Right atrium auricular region (tissue), 2 donors: ENCODE measurements at regions not wholly inside any gene's neighbourhood (a gene's known extent, or its start where the extent isn't known, plus 50 kb on each side); places are given as distances from the start of the nearest gene placed in this dataset.
"Not testable (repeated sequence)": the region's sequence is repeated elsewhere in the genome, so short reads cannot be mapped to it uniquely, and the experiment has no call there.

ENCODE experiments used
- DNase-seq: peaks from one replicate; pipeline ENCODE4 v3.0.0-alpha.2; 2019; ENCODE audit warnings: low spot score
- H3K27ac ChIP-seq, 2 donors: fragments of 200-600 bp; sonication (generic); 1 replicate in 1 of 2; 2 replicates in 1 of 2; pipeline ENCODE4 v1.5.1; 2016 to 2019
- H3K27me3 ChIP-seq, 2 donors: fragments of 200-600 bp; sonication (generic); one replicate each; pipeline versions ENCODE4 v1.5.1 to v1.6.0; 2017 to 2019
- H3K36me3 ChIP-seq: fragments of 200-600 bp; sonication (generic); one replicate; pipeline ENCODE4 v1.5.1; 2016
- H3K4me1 ChIP-seq, 2 donors: fragments of 200-600 bp; sonication (generic); one replicate each; pipeline versions ENCODE4 v1.5.1 to v1.6.0; 2017 to 2019
- H3K4me3 ChIP-seq, 2 donors: fragments of 200-600 bp; sonication (generic); 1 replicate in 1 of 2; 2 replicates in 1 of 2; pipeline ENCODE4 v1.5.1; 2017 to 2019; ENCODE audit warnings: mild to moderate bottlenecking in 1 of 2, moderate library complexity in 1 of 2
- H3K9me3 ChIP-seq, 2 donors: fragments of 200-600 bp; sonication (generic); one replicate each; pipeline ENCODE4 v1.5.1; 2019
- TF ChIP-seq, protein P1 (sequence below), 2 donors: fragments of 200-600 bp; sonication (generic); IDR thresholded peaks; one replicate each; pipeline ENCODE4 v1.5.1; 2019; ENCODE audit warnings: antibody characterized with exemption in 2 of 2

DNA sequence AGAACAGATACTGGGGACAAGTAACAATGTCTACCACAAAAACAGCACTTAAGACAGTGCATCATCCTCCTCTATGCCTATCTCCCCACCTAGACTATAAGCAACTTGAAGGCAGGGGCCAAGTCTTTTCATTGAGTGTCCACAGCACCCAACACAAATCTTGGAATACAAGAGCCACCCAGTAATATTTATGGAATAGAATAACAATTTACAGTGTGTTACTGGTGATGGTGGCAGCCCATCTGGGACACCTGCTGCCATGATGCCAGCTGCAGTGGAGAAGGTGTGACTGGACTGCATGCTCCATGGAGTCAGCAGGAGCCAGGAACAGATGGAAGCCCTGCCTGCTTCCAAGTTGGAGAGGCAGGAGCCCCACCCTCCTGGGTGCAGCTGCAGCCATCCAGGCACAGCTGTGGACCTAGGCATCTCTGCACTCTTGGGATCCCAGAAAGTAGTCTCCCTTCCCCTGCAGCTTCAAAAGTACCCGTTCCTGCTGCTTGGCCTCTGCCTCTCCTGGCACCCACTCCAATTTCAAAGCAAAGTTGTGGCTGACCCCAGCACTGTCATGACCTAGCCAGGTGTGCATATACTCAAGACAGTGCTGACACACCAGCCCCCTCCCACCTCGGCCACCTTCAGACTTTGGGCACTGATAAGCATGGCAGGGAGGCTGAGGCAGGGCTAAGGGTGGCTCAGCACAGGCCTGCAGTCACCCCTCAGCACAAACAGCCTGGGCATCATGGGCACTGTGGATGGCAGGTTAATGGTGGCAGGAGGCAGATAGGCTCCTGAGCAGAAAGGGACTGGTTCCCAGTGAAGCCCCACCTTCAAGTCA is 94.5 kb downstream of the TPRA1 start:
- DNase-seq = no peak
- Histone ChIP-seq H3K27me3 (no peaks in the 10 kb centered on the region), H3K27ac (no peak overlapping the region), H3K36me3 (no peaks in the 10 kb centered on the region), H3K4me1 (no peaks in the 10 kb centered on the region), H3K4me3 (no peak overlapping the region), H3K9me3 (peaks cover 0 to 16% of the 10 kb centered on the region in 2 donors)
- TF ChIP-seq, protein P1, sequence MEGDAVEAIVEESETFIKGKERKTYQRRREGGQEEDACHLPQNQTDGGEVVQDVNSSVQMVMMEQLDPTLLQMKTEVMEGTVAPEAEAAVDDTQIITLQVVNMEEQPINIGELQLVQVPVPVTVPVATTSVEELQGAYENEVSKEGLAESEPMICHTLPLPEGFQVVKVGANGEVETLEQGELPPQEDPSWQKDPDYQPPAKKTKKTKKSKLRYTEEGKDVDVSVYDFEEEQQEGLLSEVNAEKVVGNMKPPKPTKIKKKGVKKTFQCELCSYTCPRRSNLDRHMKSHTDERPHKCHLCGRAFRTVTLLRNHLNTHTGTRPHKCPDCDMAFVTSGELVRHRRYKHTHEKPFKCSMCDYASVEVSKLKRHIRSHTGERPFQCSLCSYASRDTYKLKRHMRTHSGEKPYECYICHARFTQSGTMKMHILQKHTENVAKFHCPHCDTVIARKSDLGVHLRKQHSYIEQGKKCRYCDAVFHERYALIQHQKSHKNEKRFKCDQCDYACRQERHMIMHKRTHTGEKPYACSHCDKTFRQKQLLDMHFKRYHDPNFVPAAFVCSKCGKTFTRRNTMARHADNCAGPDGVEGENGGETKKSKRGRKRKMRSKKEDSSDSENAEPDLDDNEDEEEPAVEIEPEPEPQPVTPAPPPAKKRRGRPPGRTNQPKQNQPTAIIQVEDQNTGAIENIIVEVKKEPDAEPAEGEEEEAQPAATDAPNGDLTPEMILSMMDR (IDR thresholded peaks at IDR 0.05) = no peak

DNA sequence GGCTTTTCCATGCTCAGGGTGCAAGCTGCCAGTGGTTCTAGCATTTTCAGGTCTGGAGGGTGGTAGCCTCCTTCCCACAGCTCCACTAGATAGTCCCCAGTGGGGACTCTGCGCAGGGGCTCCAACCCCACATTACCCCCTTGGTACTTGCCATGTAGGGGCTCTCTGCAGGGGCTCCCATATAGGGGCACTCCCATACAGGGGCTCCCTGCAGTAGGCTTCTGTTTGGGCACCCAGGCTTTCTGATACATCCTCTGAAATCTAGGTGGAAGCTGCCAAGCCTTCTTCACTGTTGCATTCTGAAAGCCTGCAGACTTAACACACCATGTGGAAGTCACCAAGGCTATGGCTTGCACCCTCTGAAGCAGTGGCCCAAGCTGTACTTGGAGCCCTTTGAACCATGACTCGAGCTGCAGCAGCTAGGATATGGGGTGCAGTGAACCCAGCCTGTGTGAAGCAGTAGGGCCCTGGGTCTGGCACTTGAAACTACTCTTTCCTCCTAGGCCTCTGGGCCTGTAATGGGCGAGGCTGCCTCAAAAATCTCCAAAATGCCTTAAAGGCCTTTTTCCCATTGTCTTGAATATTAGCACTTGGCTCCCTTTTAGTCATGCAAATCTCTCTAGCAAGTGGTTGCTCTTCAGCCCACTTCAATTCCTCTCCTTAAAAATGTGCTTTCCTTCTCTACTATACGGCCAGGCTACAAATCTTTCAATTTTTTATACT is 96.4 kb downstream of the TPRA1 start:
- Histone ChIP-seq H3K27me3 (no peaks in the 10 kb centered on the region), H3K9me3 (no peaks in the 10 kb centered on the region), H3K4me1 (no peaks in the 10 kb centered on the region), H3K4me3 (no peak overlapping the region), H3K27ac (no peak overlapping the region), H3K36me3 (no peaks in the 10 kb centered on the region)
- DNase-seq = no peak
- TF ChIP-seq, protein P1 (IDR thresholded peaks at IDR 0.05) = no peak

DNA sequence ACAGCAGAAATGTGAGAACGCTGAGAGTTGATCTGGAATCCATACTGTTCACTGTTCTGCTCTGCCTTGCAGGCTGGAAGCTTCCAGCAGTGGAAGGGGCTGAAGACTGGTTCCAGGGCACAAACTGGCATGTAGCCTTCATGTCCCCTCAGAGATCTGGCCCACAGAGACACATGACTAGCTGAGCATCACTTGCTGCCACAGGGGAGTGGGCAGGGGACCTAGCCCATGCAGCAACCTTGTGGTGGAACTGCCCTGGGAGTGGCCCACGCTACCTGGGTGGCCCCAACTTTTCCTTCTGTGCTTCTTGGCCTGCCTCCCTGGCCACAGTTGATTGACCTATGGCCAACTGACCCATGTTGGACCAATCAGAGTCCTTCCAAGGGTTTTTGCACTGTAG is 98.1 kb downstream of the TPRA1 start:
- Histone ChIP-seq H3K4me1 (no peaks in the 10 kb centered on the region), H3K27me3 (no peaks in the 10 kb centered on the region), H3K27ac (no peak overlapping the region), H3K36me3 (no peaks in the 10 kb centered on the region), H3K4me3 (no peak overlapping the region), H3K9me3 (no peaks in the 10 kb centered on the region)
- TF ChIP-seq, protein P1 (IDR thresholded peaks at IDR 0.05) = no peak
- peak; percentile 9 for DNase-seq

DNA sequence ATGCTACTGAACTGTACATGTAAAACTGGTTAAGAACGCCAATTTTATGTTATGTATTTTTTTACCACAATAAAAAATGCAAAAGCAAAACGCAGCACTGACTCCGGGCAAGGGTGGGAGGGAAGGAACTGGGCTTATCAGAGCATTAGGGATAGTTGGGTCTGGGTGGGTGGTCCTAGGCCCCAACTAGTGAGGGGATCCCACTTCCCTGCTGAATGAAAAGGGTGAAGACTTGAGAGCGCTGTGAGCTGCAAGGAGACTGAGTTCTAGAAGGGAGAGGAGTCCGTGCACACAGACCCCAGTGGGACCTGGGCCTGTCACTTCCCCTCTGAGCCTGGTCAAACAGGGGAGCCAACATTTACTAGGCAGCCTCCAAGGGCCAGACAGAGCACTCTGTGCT is 98.6 kb downstream of the TPRA1 start:
- Histone ChIP-seq H3K27me3 (no peaks in the 10 kb centered on the region), H3K27ac (no peak overlapping the region), H3K4me1 (no peaks in the 10 kb centered on the region), H3K4me3 (no peak overlapping the region), H3K36me3 (no peaks in the 10 kb centered on the region), H3K9me3 (no peaks in the 10 kb centered on the region)
- DNase-seq = peak; percentile 18
- TF ChIP-seq, protein P1 (IDR thresholded peaks at IDR 0.05) = no peak

DNA sequence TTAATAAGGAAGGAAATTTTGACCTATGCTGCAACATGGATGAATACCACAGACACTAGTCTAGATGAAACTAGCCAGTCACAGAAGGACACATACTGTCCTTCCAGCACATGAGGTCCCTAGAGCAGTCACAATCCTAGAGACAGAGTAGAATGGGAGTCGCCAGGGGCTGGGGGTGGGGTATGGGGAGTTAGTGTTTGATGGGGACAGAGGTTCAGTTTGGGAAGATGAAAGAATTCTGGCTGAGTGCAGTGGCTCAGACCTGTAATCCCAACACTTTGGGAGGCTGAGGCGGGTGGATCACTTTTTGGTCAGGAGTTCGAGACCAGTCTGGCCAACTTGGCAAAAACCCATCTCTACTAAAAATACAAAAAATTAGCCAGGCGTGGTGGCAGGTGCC is 99.2 kb downstream of the TPRA1 start:
- peak; percentile 34 for DNase-seq
- Histone ChIP-seq H3K9me3 (no peaks in the 10 kb centered on the region), H3K4me3 (no peak overlapping the region), H3K27ac (no peak overlapping the region), H3K4me1 (no peaks in the 10 kb centered on the region), H3K36me3 (no peaks in the 10 kb centered on the region), H3K27me3 (no peaks in the 10 kb centered on the region)
- TF ChIP-seq, protein P1 (IDR thresholded peaks at IDR 0.05) = no peak

DNA sequence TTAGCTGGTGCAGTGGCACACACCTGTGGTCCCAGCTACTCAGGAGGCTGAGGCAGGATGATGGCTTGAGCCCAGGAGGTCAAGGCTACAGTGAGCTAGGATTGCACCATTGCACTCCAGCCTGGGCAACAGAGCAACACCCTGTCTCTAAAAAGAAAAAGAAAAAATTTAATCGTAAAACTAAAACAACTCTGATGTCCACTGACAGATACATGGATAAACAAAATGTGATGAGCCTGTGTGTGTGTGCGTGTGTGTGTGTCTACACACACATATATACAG is 99.6 kb downstream of the TPRA1 start:
- H3K27me3 ChIP-seq, H3K36me3 ChIP-seq, H3K4me1 ChIP-seq, DNase-seq, H3K9me3 ChIP-seq, H3K4me3 ChIP-seq, H3K27ac ChIP-seq: not testable (repeated sequence)
